ENCODE measurements at regions not wholly inside any gene's neighbourhood (a gene's known extent, or its start where the extent isn't known, plus 50 kb on each side); places are given as distances from the start of the nearest gene placed in this dataset.

DNA sequence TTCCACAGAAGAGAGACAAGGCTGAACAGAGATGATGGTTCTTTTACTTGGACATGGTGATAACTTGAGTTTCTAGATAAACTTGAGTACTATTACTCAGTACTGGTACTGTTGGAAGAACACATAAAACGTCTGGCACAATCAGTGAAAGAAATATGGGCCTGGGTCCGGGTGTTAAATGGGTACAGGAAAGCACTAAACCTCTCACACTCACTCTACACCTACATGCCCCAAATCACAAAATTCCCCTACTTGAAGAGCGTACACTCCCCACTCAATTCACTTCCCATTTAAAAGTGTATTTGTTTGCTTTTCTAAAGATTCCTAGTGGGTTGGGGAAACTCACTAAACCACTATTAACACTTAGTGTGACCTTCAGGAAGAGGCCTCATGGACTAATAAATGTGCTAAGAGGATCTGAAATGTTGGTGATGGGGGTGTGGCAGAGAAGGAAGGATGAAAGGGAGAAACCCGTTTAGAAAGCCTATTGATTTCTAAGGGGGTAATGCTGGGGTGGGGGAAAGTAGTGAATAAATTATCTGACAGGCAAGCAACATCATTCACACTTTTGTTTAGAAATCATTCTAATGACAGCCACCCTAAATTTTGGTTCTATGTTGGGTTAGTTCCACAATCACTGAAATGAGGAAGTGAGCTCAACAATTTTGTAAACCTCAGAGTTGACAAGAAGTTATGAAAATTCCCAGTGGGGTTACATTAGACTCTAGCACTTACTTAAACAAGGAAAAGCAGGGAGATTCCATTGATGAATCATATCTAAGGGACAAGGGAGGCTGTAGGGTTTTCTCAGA is 222.6 kb upstream of the MARCKS start:
- TF ChIP-seq, protein P1, sequence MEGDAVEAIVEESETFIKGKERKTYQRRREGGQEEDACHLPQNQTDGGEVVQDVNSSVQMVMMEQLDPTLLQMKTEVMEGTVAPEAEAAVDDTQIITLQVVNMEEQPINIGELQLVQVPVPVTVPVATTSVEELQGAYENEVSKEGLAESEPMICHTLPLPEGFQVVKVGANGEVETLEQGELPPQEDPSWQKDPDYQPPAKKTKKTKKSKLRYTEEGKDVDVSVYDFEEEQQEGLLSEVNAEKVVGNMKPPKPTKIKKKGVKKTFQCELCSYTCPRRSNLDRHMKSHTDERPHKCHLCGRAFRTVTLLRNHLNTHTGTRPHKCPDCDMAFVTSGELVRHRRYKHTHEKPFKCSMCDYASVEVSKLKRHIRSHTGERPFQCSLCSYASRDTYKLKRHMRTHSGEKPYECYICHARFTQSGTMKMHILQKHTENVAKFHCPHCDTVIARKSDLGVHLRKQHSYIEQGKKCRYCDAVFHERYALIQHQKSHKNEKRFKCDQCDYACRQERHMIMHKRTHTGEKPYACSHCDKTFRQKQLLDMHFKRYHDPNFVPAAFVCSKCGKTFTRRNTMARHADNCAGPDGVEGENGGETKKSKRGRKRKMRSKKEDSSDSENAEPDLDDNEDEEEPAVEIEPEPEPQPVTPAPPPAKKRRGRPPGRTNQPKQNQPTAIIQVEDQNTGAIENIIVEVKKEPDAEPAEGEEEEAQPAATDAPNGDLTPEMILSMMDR (IDR thresholded peaks at IDR 0.05; ENCODE audit: low read depth, low read length) = no peak
- H3K4me3 ChIP-seq (ENCODE audit: low read depth, low read length) = no peak overlapping the region

DNA sequence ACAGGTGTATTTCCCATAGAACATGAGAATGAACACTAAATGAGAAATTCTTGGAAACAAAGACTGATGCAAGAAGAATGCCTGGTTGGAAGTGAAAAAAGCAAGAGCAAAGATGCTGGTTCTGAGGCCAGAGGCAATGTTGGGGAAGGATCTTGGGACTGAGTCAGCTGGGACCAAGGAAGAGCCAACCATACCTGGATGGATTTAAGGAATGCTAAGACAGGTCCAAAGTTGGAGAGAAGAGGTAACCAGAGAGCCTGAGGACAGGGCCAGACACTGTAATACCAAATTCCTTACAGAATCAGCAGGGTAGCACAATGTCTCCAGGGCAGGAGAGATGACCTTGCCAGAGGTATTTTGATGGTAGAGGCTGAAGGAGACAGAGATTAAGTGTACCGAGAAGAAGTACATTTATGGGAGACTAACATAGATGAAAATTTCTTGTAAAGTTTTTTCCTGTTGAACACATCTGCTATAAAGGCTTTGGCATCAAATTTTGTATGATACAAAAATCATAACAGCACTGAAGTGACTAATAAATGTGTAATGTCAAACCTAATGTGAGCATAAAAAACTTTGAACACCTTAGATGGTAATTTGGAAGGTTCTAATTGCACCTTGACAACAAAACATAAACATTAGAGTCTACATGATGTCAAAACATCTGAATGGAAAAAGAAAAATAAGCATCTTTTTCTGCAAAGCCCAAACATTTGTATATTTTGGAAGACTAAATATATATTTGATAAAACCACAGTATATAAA is 221.7 kb upstream of the MARCKS start:
- TF ChIP-seq, protein P1 (IDR thresholded peaks at IDR 0.05; ENCODE audit: low read depth, low read length) = no peak
- no peak overlapping the region for H3K4me3 ChIP-seq (ENCODE audit: low read depth, low read length)

DNA sequence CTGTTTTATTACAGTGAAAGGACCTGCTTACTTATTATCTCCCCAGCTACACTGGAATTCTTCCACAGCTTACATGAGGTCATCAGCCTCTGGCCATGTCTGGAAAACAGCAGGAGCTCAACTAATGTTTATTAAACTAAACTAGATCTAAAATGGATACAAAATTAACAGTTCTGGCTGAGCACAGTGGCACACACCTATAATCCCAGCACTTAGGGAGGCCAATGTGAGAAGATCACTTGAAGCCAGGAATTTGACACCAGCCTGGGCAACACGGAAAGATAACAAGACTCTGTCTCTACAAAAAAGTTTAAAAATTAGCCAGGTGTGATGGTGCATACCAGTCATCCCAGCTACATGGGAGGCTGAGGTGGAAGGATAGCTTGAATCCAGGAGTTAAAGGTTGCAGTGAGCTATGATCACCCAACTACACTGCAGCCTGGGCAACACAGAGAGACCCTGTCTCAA is 220.8 kb upstream of the MARCKS start:
- no peak overlapping the region for H3K4me3 ChIP-seq (ENCODE audit: low read depth, low read length)
- TF ChIP-seq, protein P1 (IDR thresholded peaks at IDR 0.05; ENCODE audit: low read depth, low read length) = no peak

DNA sequence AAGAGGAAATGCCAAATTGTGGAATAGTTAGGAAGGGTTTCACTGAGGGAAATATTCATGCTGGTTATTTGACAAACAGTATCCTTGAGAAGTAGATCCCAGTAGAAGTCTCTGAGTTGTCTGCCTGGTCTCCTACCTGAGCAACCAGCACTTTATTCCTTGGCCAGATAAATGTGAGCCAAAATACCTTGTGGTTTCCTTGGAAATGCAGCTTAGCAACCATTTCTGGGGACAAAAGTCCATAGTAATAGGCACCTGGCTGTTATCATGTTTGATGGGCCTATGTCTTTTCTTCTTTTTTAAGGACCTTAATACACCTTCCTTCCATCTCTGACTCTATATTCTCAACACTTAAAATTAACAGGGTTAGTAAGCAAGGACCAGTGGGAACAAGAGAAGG is 217.1 kb upstream of the MARCKS start:
- no peak overlapping the region for H3K4me3 ChIP-seq (ENCODE audit: low read depth, low read length)
- TF ChIP-seq, protein P1 (IDR thresholded peaks at IDR 0.05; ENCODE audit: low read depth, low read length) = no peak

DNA sequence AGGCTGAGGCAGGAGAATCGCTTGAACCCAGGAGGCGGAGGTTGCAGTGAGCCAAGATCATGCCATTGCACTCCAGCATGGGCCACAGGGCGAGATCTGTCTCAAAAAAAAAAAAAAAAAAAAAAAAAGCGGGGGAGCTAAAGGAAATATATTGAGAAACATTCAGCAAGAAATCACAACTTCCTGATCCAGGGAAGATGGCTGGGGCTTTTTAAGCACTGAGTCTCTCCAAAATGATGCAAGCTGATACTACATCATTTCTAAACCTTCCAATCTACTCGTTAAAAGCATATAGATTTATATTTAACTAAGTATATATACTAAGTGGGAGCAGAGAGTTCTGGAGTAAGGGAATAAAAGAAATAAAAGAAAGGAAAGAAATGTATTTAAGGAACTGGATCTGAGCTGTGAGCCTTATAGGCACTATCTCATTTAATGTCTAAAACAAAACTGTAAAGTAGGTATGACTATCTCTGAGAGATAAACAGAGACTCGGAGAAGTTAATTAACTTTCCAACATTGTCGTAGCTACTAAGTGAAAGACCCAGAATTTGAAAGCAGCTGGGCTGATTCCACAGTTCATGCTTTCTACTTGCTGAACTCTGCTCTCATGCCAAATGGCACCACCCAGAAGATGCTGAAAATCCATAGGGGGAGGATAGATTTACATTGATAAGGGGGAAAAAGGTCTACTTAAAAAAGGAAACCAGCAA is 215.0 kb upstream of the MARCKS start:
- TF ChIP-seq, protein P1 (IDR thresholded peaks at IDR 0.05; ENCODE audit: low read depth, low read length) = no peak
- H3K4me3 ChIP-seq (ENCODE audit: low read depth, low read length) = no peak overlapping the region

DNA sequence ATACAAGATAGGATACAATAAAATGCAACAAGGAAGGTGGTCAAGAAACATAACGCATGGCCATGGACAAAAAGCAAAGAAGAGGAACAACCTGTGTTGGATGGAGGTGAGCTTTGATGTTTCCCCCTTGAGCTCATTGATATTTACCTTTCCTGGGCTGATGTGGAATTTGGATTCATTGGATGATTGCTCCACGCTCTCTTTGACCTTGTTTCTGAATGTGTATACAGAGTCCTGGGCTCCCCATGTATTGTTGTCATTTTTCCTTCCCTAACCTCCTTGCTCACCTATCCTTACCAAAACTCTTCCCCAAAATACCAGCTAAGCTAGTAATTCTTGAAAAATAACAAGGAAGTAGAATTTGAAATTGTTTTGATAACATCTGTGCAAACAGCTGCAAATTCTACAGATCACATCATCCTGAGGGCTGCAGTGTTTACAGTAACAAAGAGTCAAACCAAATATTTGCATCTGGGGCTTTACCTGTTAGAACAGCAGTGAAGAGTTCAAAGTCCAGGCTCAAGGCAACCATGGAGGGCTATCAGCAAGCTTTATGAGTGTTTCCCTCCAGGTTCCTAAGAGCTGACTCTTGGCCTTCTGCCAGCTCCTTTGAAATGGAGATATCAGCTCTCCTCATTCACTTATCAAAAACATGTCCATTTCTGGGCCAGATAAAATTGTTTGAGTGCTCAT is 214.3 kb upstream of the MARCKS start:
- TF ChIP-seq, protein P1 (IDR thresholded peaks at IDR 0.05; ENCODE audit: low read depth, low read length) = no peak
- no peak overlapping the region for H3K4me3 ChIP-seq (ENCODE audit: low read depth, low read length)
